ENCODE measurements at regions not wholly inside any gene's neighbourhood (a gene's known extent, or its start where the extent isn't known, plus 50 kb on each side); places are given as distances from the start of the nearest gene placed in this dataset.

GRCh38 chr7:98456866-98457265, 56.0 kb upstream of the BAIAP2L1 start:
- no peak for DNase-seq
- intact Hi-C loops (cut with DNase I): no loop called here
- H3K27me3 ChIP-seq: peaks cover 0 to 17% (median 0%) of the 10 kb centered on the region in 7 donors
- H3K27ac ChIP-seq: no peak overlapping the region
- no peaks in the 10 kb centered on the region for H3K4me1 ChIP-seq
- H3K36me3 ChIP-seq: no peaks in the 10 kb centered on the region
- TF ChIP-seq CTCF (IDR thresholded peaks at IDR 0.05): no peak
- 73 to 81% methylated on average over 6 of the region's 6 CpGs for WGBS, 2 donors
- H3K9me3 ChIP-seq: peaks cover 0 to 13% (median 0%) of the 10 kb centered on the region in 11 donors
- no peak for ATAC-seq
- no peak overlapping the region for H3K4me3 ChIP-seq

GRCh38 chr7:98452791-98453190, 51.9 kb upstream of the BAIAP2L1 start:
- intact Hi-C loops (cut with DNase I): no loop called here
- no peak for TF ChIP-seq CTCF (IDR thresholded peaks at IDR 0.05)
- no peak for ATAC-seq
- no peak overlapping the region for H3K4me3 ChIP-seq
- DNase-seq: no peak
- H3K4me1 ChIP-seq: no peaks in the 10 kb centered on the region
- 89 to 93% methylated on average over 9 of the region's 9 CpGs for WGBS, 2 donors
- peaks cover 0 to 4% (median 0%) of the 10 kb centered on the region in 7 donors for H3K27me3 ChIP-seq
- H3K27ac ChIP-seq: no peak overlapping the region
- peaks cover 0 to 16% (median 0%) of the 10 kb centered on the region in 11 donors for H3K9me3 ChIP-seq
- H3K36me3 ChIP-seq: no peaks in the 10 kb centered on the region
